Esophagus squamous epithelium (tissue), 5 donors: ENCODE measurements at regions not wholly inside any gene's neighbourhood (a gene's known extent, or its start where the extent isn't known, plus 50 kb on each side); places are given as distances from the start of the nearest gene placed in this dataset.

ENCODE experiments used
- DNase-seq: peaks from one replicate; lab custom pipeline; 2025; lab: John Stamatoyannopoulos, UW
- H3K27ac ChIP-seq, 4 donors: fragments of 200-600 bp; sonication (generic); one replicate each; pipeline ENCODE4 v1.5.1; 2016 to 2019; ENCODE audit warnings: mild to moderate bottlenecking in 1 of 4
- H3K27me3 ChIP-seq, 4 donors: fragments of 200-600 bp; sonication (generic); 1 replicate in 3 of 4; 2 replicates in 1 of 4; pipeline versions ENCODE4 v1.5.1 to v1.6.0; 2017 to 2021; ENCODE audit warnings: antibody characterized with exemption in 1 of 4
- H3K36me3 ChIP-seq, 3 donors: fragments of 200-600 bp; sonication (generic); one replicate each; pipeline ENCODE4 v1.5.1; 2016 to 2019
- H3K4me1 ChIP-seq, 3 donors: fragments of 200-600 bp; sonication (generic); one replicate each; pipeline ENCODE4 v1.5.1; 2017 to 2019
- H3K4me3 ChIP-seq, 4 donors: fragments of 200-600 bp; sonication (generic); 1 replicate in 3 of 4; 2 replicates in 1 of 4; pipeline ENCODE4 v1.5.1; 2016 to 2019; ENCODE audit warnings: mild to moderate bottlenecking in 2 of 4, moderate library complexity in 1 of 4
- H3K9me3 ChIP-seq, 3 donors: fragments of 200-600 bp; sonication (generic); one replicate each; pipeline ENCODE4 v1.5.1; 2016 to 2019
- POLR2A ChIP-seq, 4 donors: fragments of 450-650 bp; IDR thresholded peaks; one replicate each; pipeline ENCODE4 v1.6.1; 2017; ENCODE audit warnings: antibody characterized with exemption in 4 of 4, mild to moderate bottlenecking in 4 of 4, moderate library complexity in 3 of 4
- WGBS, 2 donors: methylation state at CpG; one replicate each; pipeline ENCODE4 v1.1.5; 2018; 5-methylcytosine and 5-hydroxymethylcytosine counted together
- intact Hi-C: fragments of 100-400 bp; cut with DNase I; formaldehyde crosslinking; loops from one replicate; pipeline ENCODE4 v1.15.0; 2022
- TF ChIP-seq, protein P1 (sequence below), 6 experiments: fragments of 450-650 bp in 4 of 6; fragments of 200-600 bp in 2 of 6; sonication (generic) in 2 of 6; IDR thresholded peaks; one replicate each; pipeline ENCODE4 v1.5.1; 2016 to 2019; ENCODE audit warnings: antibody characterized with exemption in 6 of 6, mild to moderate bottlenecking in 4 of 6, moderate library complexity in 4 of 6
- donor health status: DM: yes; HTN: yes; CAD: no.

DNA sequence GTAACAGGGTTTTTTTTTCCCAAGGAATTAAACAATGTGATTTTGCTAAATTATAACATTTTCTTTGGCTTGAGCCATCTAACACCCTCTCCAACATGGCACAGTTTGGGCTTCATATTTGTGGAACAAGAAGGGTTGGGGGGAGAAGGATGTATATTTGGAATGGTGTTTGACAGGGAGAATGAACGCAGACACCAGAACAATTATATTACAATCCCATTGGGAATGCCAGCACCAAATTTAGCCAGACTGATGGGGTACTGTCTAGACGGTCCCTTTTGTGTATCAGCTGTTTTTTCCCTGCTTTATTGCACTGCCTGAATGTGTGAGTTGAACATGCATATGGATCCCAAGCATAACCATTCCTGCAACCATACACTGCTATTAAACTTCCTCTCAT, 130.9 kb upstream of the TMEM161B start:
- no peaks in the 10 kb centered on the region for H3K9me3 ChIP-seq
- no peaks in the 10 kb centered on the region for H3K36me3 ChIP-seq
- no peaks in the 10 kb centered on the region for H3K27me3 ChIP-seq
- H3K4me3 ChIP-seq: no peak overlapping the region
- no peak overlapping the region for H3K27ac ChIP-seq
- no peaks in the 10 kb centered on the region for H3K4me1 ChIP-seq
- intact Hi-C loops: no loop called here
- TF ChIP-seq, protein P1, sequence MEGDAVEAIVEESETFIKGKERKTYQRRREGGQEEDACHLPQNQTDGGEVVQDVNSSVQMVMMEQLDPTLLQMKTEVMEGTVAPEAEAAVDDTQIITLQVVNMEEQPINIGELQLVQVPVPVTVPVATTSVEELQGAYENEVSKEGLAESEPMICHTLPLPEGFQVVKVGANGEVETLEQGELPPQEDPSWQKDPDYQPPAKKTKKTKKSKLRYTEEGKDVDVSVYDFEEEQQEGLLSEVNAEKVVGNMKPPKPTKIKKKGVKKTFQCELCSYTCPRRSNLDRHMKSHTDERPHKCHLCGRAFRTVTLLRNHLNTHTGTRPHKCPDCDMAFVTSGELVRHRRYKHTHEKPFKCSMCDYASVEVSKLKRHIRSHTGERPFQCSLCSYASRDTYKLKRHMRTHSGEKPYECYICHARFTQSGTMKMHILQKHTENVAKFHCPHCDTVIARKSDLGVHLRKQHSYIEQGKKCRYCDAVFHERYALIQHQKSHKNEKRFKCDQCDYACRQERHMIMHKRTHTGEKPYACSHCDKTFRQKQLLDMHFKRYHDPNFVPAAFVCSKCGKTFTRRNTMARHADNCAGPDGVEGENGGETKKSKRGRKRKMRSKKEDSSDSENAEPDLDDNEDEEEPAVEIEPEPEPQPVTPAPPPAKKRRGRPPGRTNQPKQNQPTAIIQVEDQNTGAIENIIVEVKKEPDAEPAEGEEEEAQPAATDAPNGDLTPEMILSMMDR (IDR thresholded peaks at IDR 0.05): no peak
- no peak for TF ChIP-seq POLR2A (IDR thresholded peaks at IDR 0.05)
- WGBS, 2 donors: 68 to 72% methylated on average over 2 of the region's 2 CpGs
- no peak for DNase-seq

DNA sequence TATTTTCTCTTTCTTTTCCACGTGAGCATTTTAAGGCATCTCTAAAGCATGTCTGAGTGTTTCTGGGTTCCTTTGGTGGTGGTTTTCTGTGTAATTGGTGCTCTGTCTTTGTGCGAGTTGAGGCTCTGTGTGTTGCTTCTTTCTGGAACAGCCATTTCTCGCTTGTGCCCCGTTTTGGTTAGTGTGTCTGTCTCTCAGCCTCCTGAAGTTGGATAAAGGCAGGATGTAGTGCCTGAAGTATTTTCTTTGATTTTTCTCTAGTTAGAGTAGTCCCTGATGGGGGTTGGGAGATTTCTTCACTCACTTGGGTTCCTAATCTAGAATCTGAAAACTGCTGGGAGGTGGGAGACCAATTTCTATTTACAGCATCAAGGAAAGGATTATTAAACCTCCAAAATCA, 129.7 kb upstream of the TMEM161B start:
- Histone ChIP-seq H3K36me3 (no peaks in the 10 kb centered on the region), H3K9me3 (no peaks in the 10 kb centered on the region), H3K27me3 (no peaks in the 10 kb centered on the region), H3K4me3 (no peak overlapping the region), H3K4me1 (no peaks in the 10 kb centered on the region), H3K27ac (no peak overlapping the region)
- intact Hi-C loops: no loop called here
- no peak for DNase-seq
- TF ChIP-seq, protein P1 (IDR thresholded peaks at IDR 0.05): no peak
- TF ChIP-seq POLR2A (IDR thresholded peaks at IDR 0.05): no peak
- 71 to 73% methylated on average over 4 of the region's 4 CpGs for WGBS, 2 donors

DNA sequence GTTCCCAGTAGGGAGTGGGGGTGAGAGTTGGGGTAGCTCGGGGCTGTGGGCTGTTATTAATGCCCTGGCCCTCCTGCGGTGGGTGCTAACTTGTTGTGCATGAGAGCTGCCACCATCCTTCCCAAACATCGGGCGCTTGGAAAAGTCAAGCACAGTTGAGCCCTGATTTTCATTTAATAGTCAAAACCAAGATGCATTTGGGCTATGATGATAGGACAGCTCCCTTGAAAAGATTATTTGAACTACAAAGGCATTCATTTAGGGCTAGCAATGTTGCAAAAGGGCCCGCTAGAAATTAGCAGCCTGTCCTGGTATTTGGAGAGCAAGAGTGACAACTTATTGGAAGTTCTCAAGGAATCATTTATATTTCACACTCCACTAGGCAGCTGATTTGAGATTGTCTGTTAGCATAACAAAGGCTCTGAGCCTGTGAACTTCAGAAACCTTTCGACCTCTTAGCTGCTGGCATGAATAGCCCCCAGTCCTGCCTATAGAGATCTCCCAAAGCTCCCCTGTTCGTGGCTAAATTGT, 128.2 kb upstream of the TMEM161B start:
- Histone ChIP-seq H3K9me3 (no peaks in the 10 kb centered on the region), H3K4me3 (no peak overlapping the region), H3K36me3 (no peaks in the 10 kb centered on the region), H3K4me1 (no peaks in the 10 kb centered on the region), H3K27me3 (no peaks in the 10 kb centered on the region), H3K27ac (no peak overlapping the region)
- TF ChIP-seq, protein P1 (IDR thresholded peaks at IDR 0.05): no peak
- TF ChIP-seq POLR2A (IDR thresholded peaks at IDR 0.05): no peak
- intact Hi-C loops: no loop called here
- DNase-seq: no peak
- WGBS, 2 donors: 49 to 53% methylated on average over 6 to 7 of the region's 7 CpGs

DNA sequence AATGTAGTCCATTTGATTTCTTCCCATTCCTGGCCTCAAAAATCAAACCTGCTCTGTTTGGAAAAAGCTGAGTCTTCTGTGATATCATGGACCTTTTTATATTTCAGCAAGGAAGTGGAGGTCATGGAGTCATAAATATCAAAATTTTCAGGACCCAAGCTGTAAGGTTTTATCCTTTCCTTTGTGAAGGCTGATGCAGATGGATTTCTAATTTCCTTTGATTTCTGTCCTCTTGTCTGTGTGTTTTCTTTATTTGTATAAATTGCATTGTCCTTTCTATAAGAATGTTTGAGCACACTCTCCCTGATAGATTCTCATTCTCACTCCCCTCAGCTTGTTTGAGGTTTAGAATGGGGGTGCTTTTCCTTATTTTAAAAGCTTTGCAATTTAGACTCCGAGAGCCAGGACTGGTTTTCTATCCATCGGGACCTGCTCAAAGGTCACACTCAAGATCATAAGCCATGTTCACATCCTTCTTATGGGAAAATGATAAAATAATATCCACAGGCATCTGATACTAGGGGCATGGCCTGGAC, 127.4 kb upstream of the TMEM161B start:
- Histone ChIP-seq H3K9me3 (no peaks in the 10 kb centered on the region), H3K4me1 (no peaks in the 10 kb centered on the region), H3K27ac (no peak overlapping the region), H3K36me3 (no peaks in the 10 kb centered on the region), H3K27me3 (no peaks in the 10 kb centered on the region), H3K4me3 (no peak overlapping the region)
- TF ChIP-seq, protein P1 (IDR thresholded peaks at IDR 0.05): no peak
- no peak for TF ChIP-seq POLR2A (IDR thresholded peaks at IDR 0.05)
- DNase-seq: no peak
- intact Hi-C loops: no loop called here
- WGBS, 2 donors: 87 to 91% methylated on average over 2 of the region's 2 CpGs

DNA sequence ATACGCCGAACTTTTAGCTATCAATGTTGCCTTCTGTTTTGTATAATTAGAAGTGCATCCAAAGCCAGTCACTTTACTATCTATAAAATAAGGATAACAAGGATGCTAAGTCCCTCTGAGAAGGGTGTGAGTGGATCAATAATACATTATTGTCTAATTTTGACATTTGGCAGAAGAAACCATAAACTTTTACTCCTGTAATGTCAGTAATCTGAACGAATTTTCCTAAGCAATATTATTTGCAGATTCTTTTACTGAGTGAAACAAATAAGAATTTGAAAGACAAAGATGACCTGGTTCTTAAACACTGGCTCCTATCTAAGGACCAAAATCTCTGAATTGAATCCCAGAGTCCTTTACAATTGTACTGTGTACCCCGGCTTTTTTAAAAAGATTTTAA, 126.6 kb upstream of the TMEM161B start:
- H3K4me3 ChIP-seq: no peak overlapping the region
- DNase-seq: no peak
- H3K27me3 ChIP-seq: no peaks in the 10 kb centered on the region
- H3K4me1 ChIP-seq: no peaks in the 10 kb centered on the region
- no peak overlapping the region for H3K27ac ChIP-seq
- no peak for TF ChIP-seq POLR2A (IDR thresholded peaks at IDR 0.05)
- TF ChIP-seq, protein P1 (IDR thresholded peaks at IDR 0.05): no peak
- WGBS, 2 donors: 68 to 72% methylated on average over 4 of the region's 4 CpGs
- intact Hi-C loops: no loop called here
- no peaks in the 10 kb centered on the region for H3K9me3 ChIP-seq
- H3K36me3 ChIP-seq: no peaks in the 10 kb centered on the region
